Mucosa of descending colon (tissue), 3 donors: ENCODE measurements at regions not wholly inside any gene's neighbourhood (a gene's known extent, or its start where the extent isn't known, plus 50 kb on each side); places are given as distances from the start of the nearest gene placed in this dataset.
A peak's percentile ranks its signal among the peaks of the same experiment; 100 is the strongest.

Experiments
- ATAC-seq: fragments of 200-7000 bp; cut with Tn5 transposase; one replicate; pipeline ENCODE4 v1.9.1; 2020; ENCODE audit warnings: mild to moderate bottlenecking, moderate library complexity
- DNase-seq, 3 donors: peaks; one replicate each; pipeline ENCODE4 v3.0.0-alpha.2; 2020
- H3K36me3 ChIP-seq: fragments of 200-600 bp; one replicate; pipeline ENCODE4 v1.8.0; 2021; ENCODE audit warnings: low read depth, mild to moderate bottlenecking
- H3K4me1 ChIP-seq: fragments of 200-600 bp; one replicate; pipeline ENCODE4 v1.8.0; 2021; ENCODE audit warnings: low read depth, mild to moderate bottlenecking
- H3K4me3 ChIP-seq: fragments of 200-600 bp; one replicate; pipeline ENCODE4 v1.8.0; 2021; ENCODE audit warnings: mild to moderate bottlenecking
- H3K9me3 ChIP-seq: fragments of 200-600 bp; one replicate; pipeline ENCODE4 v1.8.0; 2021; ENCODE audit warnings: mild to moderate bottlenecking
- intact Hi-C, 2 donors: fragments of 100-400 bp; cut with DNase I in 1 of 2; cut with micrococcal nuclease in 1 of 2; formaldehyde crosslinking; loops; one replicate each; pipeline versions ENCODE4 v1.11.0 to v1.11.1; 2022; cut with DNase I, micrococcal nuclease
- TF ChIP-seq, protein P1 (sequence below): fragments of 200-600 bp; IDR thresholded peaks from one replicate; pipeline ENCODE4 v1.8.0; 2022; ENCODE audit warnings: antibody characterized with exemption, mild to moderate bottlenecking
- donor health status: DM: no; HTN: no; CAD: no; lungs with moderate emphysema.
- donor health status: DM: no; HTN: no; CAD: no.
- donor health status: DM: no; HTN: yes; CAD: no.

DNA sequence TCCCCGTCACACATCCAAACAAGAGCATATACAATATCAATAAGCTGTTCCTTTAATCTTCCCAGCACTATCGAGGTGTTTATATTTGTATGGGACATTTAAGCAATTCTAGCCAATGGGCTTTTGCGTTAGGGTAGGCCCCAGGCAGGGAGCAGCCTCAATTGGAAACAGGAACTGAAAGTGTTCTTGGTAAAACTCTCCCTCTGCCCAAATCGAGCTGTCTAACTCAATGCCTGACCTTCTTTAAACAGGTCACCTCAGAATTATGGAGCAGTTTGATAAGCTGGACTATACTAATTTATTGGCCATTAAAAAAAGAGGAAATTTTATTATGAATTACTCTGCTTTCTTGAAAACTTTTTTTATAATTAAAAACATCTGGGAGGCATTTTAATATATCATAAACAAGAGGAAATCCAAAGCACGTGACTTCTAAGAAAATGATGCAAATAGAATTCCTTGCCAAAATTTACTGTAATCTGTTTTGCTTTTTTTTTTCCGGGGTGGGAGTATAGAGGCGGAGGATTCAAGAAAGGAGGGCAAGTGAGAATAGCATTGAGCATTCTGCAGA is 498.1 kb downstream of the LMO4 start:
- TF ChIP-seq, protein P1, sequence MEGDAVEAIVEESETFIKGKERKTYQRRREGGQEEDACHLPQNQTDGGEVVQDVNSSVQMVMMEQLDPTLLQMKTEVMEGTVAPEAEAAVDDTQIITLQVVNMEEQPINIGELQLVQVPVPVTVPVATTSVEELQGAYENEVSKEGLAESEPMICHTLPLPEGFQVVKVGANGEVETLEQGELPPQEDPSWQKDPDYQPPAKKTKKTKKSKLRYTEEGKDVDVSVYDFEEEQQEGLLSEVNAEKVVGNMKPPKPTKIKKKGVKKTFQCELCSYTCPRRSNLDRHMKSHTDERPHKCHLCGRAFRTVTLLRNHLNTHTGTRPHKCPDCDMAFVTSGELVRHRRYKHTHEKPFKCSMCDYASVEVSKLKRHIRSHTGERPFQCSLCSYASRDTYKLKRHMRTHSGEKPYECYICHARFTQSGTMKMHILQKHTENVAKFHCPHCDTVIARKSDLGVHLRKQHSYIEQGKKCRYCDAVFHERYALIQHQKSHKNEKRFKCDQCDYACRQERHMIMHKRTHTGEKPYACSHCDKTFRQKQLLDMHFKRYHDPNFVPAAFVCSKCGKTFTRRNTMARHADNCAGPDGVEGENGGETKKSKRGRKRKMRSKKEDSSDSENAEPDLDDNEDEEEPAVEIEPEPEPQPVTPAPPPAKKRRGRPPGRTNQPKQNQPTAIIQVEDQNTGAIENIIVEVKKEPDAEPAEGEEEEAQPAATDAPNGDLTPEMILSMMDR: no peak
- H3K4me3 ChIP-seq: no peak overlapping the region
- H3K36me3 ChIP-seq: no peaks in the 10 kb centered on the region
- H3K4me1 ChIP-seq: no peaks in the 10 kb centered on the region
- ATAC-seq (peak; percentile 80), DNase-seq (peak in 2 of 3 donors; percentile 38 to 42)
- H3K9me3 ChIP-seq: no peaks in the 10 kb centered on the region
- intact Hi-C loops: no loop called here

DNA sequence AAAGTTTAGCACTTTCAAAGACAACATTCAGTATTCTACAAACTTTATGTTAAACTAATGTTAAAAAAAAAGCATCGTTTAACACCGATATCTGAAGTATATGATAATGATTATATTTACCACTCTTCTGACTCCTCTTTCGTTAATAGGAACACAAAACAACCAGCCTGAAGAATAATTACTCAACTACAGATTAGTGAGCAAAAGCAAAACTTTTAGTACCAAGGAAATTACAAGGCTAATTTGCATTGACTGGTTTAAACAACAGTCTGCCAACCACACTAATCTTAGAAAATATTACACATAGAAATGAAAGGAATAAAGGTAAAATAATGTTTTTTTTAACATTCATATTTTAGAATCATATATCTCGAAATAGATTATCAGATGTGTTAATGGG is 500.7 kb downstream of the LMO4 start:
- Histone ChIP-seq H3K36me3 (no peaks in the 10 kb centered on the region), H3K4me3 (no peak overlapping the region), H3K9me3 (no peaks in the 10 kb centered on the region), H3K4me1 (no peaks in the 10 kb centered on the region)
- ATAC-seq (no peak), DNase-seq (no peak)
- TF ChIP-seq, protein P1: no peak
- intact Hi-C loops: no loop called here

DNA sequence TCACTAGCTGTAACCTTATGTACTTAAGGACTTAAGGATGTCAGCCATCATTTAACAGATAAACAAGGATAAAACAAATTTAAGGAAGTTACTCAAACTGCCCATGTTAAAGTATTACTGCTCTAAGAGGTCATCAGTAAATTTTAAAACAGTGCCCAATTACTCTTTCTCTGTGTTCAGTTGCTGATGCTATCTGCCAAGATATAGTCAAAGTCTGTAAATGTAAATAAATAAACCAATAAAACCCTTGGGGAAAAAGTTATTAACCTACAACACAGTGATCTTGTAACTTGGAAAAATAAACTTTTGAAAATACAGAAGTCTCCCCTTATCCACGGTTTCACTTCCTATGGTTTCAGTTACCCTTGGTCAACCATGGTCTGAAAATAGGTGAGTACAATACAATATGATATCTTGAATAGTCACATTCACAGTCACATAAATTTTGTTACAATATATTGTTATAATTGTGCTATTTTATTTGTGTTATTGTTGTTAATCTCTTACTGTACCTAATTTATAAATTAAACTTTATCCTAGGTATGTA is 501.8 kb downstream of the LMO4 start:
- no peak overlapping the region for H3K4me3 ChIP-seq

DNA sequence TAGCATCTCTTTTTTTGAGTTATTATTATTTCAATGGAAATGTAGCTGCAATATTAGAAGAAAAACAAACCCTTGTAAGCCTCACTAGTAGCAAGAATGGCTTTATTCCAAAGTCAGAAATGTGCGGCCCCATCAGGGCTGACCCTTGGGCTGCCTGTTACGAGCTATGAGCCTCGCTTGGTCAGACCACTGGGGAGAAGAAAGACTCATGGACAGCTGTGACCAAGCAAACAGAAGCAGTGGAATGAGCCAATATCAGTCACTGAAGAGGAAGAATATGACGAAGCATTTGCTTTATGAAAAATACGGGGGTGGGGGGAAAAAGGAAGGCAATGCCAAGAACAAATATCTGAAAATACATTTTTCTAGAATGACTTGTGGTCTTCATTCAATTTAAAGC is 504.5 kb downstream of the LMO4 start:
- no peaks in the 10 kb centered on the region for H3K4me1 ChIP-seq
- H3K36me3 ChIP-seq: no peaks in the 10 kb centered on the region
- ATAC-seq: no peak
- no peak overlapping the region for H3K4me3 ChIP-seq
- DNase-seq: no peak
- TF ChIP-seq, protein P1: no peak
- intact Hi-C loops: no loop called here
- H3K9me3 ChIP-seq: no peaks in the 10 kb centered on the region

More for the DNA sequence above, 501.8 kb downstream of the LMO4 start:
- H3K9me3 ChIP-seq: no peaks in the 10 kb centered on the region
- intact Hi-C loops: no loop called here
- TF ChIP-seq, protein P1: no peak
- DNase-seq: no peak
- ATAC-seq: no peak
- no peaks in the 10 kb centered on the region for H3K4me1 ChIP-seq
- H3K36me3 ChIP-seq: no peaks in the 10 kb centered on the region

DNA sequence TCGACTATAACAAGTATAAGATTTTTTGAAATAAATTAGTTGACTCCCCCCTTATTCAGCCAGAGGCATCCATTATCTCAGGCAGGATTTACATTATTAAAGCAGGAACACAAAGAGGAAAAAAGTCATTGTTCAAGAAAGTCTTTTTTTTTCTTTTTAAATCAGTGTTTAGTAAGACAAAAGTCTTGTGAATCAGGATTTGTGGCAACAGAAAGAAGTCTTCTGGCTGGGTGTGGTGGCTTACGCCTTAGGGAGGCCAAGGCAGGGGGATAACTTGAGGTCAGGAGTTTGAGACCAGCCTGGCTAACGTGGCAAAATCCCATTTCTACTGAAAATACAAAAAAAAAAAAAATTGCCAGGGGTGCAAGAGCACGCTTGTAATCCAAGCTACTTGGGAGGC is 505.5 kb downstream of the LMO4 start:
- DNase-seq: no peak

More for the DNA sequence above, 505.5 kb downstream of the LMO4 start:
- Histone ChIP-seq H3K9me3 (no peaks in the 10 kb centered on the region), H3K4me3 (no peak overlapping the region), H3K4me1 (no peaks in the 10 kb centered on the region), H3K36me3 (no peaks in the 10 kb centered on the region)
- TF ChIP-seq, protein P1: no peak
- ATAC-seq: no peak
- intact Hi-C loops: no loop called here
